ENCODE measurements at regions not wholly inside any gene's neighbourhood (a gene's known extent, or its start where the extent isn't known, plus 50 kb on each side); places are given as distances from the start of the nearest gene placed in this dataset.

GRCh38 chr15:35657679-35658311, 111.8 kb upstream of the DPH6 start:
- DNase-seq (ENCODE audit: low read depth in 2 of 2), result no peak

DNA sequence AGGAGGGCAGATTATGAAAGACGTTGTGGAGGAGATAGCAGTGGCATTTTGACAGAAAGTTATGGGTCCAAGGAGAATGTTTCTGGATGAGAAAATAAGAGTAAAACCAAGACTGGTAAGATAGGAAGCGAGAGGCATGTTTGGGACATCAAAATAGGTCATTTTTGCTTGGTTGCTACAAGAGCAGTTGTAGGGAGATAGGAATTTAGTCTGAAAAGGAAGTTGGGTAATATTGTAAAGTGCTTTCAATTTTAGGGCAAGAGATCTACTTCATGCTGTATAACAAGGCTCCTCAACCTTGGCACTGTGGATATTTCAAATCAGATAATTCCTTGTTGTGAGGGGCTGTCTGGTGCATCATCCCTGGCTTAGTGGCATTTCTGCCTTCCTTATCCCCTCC, 118.0 kb upstream of the DPH6 start:
- DNase-seq (ENCODE audit: low read depth in 2 of 2), result no peak

DNA sequence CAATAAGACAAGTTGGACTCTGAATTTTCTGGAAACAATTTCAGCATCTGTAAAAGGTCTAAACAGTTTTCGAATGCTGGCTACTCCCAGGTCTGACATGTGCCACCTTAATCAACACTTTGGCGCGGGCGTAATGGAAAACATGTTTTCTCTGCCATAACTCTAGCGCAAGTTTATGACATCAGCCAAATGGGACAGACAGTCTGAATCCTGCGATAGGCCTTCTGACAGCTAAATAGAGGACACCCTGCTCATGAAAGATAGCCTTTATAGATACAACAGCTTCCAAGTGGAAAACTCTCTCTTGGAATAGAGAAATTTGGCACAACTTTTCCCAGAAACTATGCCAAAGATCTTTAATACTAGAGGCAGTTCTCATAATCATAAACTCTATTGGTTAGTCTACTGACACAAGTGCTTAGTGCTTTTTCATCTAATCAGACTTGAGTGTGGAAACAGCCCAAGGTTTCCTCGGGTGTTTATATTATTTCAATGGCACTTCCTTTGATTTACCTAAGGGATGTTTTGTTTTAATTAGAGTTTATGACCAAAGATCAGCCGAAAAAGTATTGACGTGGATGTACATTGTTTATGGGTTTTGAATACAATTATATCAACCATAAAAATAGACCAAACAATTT, 120.1 kb upstream of the DPH6 start:
- DNase-seq (ENCODE audit: low read depth in 2 of 2), result no peak

DNA sequence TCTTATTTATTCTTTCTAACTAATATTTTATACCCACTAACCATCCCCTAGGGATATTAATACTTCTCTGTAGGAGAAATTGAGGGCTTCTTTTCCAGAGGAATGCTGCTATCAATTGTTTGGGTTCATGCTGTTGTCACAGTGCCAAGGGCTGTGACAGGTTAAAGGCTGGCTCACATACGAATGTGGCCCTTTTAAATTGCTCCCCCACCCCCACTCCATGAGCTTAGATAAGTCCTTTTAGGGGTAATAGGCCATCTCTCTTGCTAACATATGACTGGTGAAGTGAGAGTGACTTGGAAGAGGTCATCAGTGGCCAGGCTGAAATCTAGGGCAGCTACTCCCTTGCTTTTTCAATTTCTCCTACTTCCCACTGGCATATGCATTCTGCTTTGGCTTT, 121.9 kb upstream of the DPH6 start:
- no peak for DNase-seq (ENCODE audit: low read depth in 2 of 2)

- DNase-seq (ENCODE audit: low read depth in 2 of 2), result no peak
Observed at GRCh38 chr15:35669021-35669420, 123.1 kb upstream of the DPH6 start.

DNA sequence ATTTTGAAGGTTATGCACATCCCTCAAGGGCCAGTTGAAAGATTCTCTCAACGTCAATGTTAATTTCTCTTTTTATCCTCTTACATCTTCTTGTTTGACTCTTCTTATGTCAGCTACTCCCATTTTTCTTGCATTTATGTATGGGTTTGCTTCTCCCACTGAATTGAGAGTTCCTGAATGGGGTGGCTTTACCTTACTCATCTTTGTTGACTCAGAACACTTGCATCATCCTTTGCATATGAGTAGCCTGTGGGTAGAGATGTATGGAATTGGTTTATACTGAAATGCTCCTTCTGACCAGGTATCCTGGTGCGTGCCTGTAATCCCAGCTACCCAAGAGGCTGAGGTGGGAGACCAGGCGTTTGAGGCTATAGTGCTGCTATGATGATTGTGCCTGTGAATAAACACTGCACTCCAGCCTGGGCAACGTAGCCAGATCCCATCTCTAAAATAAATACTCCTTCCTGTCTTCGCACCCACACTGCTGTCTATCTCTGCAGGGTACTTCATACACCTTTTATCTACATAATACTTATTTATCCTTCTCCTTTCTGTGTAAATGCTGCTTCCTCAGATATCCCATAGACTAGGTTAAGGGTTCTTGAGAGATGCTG, 123.6 kb upstream of the DPH6 start:
- DNase-seq (ENCODE audit: low read depth in 2 of 2), result no peak

- no peak for DNase-seq (ENCODE audit: low read depth in 2 of 2)
Observed at GRCh38 chr15:35671197-35671596, 125.2 kb upstream of the DPH6 start.

GRCh38 chr15:35671981-35672380, 126.0 kb upstream of the DPH6 start:
- no peak for DNase-seq (ENCODE audit: low read depth in 2 of 2)

- DNase-seq (ENCODE audit: low read depth in 2 of 2), result no peak
Observed at GRCh38 chr15:35673093-35673684, 127.2 kb upstream of the DPH6 start.

- no peak for DNase-seq (ENCODE audit: low read depth in 2 of 2)
Observed at GRCh38 chr15:35674873-35675781, 129.2 kb upstream of the DPH6 start.

DNA sequence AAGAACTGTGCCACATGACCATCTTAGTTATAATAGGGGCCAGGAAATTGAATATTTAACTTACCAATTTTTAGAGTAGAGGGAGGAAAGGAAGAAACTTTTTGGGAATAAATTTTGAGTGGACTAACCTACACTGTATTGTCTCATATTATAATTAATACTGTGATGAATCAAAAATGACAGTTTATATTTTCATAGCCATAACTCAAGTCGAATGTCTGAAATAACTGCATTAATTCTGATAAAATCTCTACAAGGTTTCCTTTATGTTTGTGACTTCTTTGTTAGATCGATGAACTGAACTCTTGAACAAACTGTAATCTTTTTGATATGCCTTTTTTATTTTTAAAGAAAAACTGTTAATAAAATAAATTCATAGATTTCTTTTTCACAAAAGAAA, 132.8 kb upstream of the DPH6 start:
- DNase-seq (ENCODE audit: low read depth in 2 of 2), result no peak

DNA sequence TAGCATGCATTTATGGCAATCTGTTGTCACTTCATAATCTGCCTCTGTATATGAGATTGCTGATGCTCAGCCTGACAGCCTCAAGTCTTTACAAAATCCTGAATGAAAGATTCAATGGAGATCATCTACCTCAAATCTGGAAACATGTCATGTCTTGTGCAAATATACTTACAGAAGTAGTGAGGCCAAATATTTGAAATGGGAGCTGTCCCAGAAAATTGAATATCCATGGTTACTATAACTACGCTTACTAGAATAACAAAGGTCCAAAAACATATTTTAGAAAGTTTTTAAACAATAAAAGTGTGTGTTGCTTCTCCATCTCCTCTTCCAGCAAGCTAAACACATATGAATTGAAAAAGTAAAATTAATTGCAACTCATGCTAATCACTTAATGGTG, 133.2 kb upstream of the DPH6 start:
- DNase-seq (ENCODE audit: low read depth in 2 of 2), result no peak

DNA sequence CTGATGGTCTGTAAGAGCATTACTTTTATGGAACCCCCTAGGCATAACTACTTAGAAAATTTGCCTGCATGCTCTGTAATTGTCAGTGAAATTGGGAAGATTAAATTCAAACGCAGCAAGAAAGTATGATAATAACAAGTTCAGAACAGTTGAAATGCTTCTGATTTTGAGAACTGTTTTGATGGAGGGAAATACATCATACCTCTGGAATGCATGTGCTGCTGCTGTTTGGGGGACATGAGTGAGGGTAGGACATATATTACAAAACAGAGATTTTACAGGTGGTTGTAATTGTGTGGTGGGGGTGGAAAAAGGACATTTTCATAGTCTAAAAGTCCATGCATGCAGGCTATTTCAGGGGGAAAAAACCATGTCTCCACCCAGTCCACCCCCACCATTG, 135.0 kb upstream of the DPH6 start:
- DNase-seq (ENCODE audit: low read depth in 2 of 2), result no peak

GRCh38 chr15:35686347-35686746, 140.4 kb upstream of the DPH6 start:
- DNase-seq (ENCODE audit: low read depth in 2 of 2), result no peak

GRCh38 chr15:35689266-35689665, 143.3 kb upstream of the DPH6 start:
- no peak for DNase-seq (ENCODE audit: low read depth in 2 of 2)

- no peak for DNase-seq (ENCODE audit: low read depth in 2 of 2)
Observed at GRCh38 chr15:35690089-35690488, 144.1 kb upstream of the DPH6 start.

- DNase-seq (ENCODE audit: low read depth in 2 of 2), result no peak
Observed at GRCh38 chr15:35690698-35691116, 144.7 kb upstream of the DPH6 start.

DNA sequence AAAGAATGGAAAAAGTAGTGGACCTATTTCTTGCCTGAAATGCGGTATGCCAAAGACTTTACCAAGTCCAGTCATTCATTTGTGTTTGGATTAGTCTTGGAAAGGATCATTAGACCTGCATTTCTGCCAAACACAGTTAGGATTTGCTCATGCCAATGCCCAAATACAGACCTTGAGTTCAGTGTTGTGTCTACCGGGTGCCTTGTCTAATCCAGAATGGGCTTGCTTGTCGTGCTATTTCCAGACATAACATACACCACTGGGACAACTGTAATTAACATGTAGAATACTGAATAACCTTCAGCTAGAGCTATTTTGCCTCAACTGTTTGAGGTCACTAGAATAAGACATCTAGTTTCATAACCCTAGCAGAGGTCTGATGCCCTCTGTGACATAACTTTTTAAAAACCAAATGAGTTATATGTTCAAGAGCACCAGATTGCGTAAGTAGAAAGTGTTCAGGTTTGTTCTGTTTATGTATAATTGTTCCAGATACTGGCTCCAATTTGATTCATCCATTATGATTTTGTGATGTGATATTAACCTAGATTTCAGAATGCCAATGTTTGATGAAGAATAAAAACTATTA, 145.3 kb upstream of the DPH6 start:
- no peak for DNase-seq (ENCODE audit: low read depth in 2 of 2)

GRCh38 chr15:35691891-35692867, 146.2 kb upstream of the DPH6 start:
- no peak for DNase-seq (ENCODE audit: low read depth in 2 of 2)

GRCh38 chr15:35693286-35693685, 147.3 kb upstream of the DPH6 start:
- DNase-seq (ENCODE audit: low read depth in 2 of 2), result no peak
